Hematopoietic multipotent progenitor cell treated with erythropoietin and hydrocortisone succinate and interleukin-3 and kit ligand, for 4 days (in vitro differentiated cells): ENCODE measurements at regions not wholly inside any gene's neighbourhood (a gene's known extent, or its start where the extent isn't known, plus 50 kb on each side); places are given as distances from the start of the nearest gene placed in this dataset.
"Not testable (repeated sequence)": the region's sequence is repeated elsewhere in the genome, so short reads cannot be mapped to it uniquely, and the experiment has no call there.

ENCODE experiments used
- DNase-seq: peaks from one replicate; pipeline ENCODE4 v3.0.0-alpha.2; 2015

DNA sequence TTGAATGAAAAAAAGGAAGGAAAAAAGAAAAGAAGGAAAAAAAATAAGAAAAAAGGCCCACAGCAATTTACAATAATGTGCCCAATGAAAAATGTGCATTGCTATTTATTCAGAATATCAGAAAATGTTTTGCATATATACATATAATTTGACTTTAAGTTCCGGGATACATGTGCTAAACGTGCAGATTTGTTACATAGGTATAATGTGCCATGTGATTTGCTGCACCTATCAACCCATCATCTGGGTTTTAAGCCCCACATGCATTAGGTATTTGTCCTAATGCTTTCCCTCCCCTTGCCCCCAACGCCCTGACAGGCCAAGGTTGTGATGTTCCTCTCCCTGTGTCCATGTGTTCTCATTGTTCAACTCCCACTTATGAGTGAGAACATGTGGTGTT is 738.0 kb upstream of the CDH6 start:
- DNase-seq = not testable (repeated sequence)

DNA sequence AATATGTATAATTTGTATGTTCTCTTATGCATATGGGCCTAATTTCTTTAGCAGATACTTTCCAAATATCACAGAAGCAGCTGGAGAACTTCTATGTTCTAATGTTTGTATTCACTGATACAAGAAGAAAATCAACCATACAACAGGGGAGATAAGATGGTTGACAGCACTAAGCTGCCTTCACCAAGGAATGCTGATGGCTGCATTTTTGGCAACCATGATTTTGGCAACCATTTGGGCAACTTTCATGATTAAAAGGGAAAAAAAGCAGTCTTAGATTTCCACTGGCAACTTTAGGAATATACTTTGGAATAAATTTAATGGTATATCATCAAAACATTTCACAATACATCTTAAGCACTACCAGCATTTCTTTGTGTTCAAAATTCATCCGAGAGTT is 740.3 kb upstream of the CDH6 start:
- DNase-seq = no peak

DNA sequence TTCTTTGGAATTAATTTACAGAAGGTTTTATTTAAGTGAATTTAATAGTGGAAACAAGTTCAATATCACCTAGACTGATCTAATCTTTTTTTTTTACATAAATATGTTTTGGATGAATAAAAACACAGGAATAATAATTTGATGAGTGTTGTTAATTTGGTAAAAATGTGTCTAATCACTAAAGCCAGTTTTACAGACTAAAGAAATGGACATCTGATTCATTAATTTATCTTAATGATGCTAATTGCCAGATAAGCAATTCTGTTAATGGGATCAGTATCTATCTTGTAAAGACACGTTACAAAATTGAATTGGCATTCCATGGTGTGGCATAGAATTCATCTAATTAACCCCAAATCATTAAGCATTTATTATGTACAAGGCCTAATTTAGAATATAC is 743.3 kb upstream of the CDH6 start:
- DNase-seq = no peak

DNA sequence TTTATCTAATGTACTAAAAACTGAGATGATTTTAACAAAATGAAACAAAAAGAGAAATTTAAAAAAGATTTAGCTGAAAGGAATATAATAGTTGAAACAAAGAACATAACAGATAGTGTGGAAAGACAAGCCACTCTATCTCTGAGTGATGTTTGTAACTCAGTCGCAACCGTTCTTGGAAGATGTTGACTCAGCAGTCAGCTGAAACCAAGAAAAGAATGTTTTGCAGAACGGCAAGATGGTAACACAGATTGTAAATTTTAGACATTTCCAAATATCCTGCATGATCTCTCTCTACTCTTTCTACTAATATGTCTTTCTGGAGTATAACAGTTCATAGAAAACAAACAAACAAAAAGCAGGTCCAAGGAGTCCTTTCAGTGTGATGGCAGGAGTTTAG is 746.1 kb upstream of the CDH6 start:
- DNase-seq = no peak

DNA sequence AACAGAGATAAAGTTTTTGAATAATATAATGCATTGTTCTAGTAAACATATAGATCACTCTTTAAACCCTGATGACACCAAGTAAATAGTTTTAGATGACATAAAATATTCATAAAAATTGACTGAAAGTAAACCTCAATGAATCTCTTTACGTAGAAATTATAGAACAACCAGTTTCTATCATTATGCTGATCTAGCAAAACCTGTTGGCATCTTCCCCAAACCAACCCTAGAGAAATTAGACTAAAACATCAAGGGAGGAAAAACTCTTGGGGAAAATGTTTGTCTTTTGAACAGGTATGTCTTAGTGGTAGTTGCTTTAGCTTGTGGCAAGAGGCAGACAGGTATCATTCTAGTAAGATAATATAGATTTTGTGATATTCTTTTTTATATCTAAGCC is 747.0 kb upstream of the CDH6 start:
- no peak for DNase-seq

DNA sequence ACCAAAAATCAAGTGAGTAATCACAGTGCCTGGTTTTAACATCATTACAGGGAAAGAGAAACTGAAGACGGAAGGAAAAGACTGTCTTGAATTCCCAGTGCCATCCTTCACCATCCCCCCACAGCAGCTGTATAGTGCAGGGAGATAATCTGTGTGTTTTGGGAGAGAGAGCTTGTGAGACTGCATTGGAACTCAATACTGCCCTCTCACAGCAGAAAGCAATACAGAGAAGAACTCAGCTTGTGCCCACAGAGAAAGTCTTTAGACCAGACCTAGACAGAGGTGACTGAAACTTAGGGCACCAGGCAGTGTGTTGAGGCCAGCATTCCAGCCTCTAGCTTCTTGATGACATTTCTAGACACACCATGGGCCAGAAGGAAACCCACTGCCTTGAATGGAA is 754.7 kb upstream of the CDH6 start:
- DNase-seq = no peak

DNA sequence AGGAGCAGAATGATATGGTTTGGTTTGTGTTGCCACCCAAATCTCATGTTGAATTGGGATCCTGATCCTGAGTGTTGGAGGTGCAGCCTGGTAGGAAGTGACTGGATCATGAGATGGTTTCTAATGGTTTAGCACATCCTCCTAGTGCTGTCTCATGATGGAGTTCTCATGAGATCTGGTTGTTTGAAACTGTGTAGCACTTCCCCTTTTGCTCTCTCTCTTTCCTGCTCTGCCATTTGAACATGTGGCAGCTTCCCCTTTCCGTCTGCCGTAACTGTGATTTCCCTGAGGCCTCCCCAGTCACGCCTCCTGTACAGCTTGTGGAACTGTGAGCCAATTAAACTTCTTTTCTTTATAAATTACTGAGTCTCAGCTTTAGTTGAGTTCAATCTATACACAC is 756.8 kb upstream of the CDH6 start:
- DNase-seq = peak; percentile 73

DNA sequence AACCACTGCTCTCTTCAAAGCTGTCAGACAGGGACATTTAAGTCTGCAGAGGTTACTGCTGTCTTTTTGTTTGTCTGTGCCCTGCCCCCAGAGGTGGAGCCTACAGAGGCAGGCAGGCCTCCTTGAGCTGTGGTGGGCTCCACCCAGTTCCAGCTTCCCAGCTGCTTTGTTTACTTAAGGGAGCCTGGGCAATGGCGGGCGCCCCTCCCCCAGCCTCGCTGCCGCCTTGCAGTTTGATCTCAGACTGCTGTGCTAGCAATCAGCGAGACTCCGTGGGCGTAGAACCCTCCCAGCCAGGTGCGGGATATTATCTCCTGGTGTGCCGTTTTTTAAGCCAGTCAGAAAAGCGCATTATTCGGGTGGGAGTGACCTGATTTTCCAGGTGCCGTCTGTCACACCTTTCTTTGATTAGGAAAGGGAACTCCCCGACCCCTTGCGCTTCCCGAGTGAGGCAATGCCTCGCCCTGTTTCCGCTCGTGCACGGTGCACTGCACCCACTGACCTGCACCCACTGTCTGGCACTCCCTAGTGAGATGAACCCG is 764.5 kb upstream of the CDH6 start:
- DNase-seq = not testable (repeated sequence)

DNA sequence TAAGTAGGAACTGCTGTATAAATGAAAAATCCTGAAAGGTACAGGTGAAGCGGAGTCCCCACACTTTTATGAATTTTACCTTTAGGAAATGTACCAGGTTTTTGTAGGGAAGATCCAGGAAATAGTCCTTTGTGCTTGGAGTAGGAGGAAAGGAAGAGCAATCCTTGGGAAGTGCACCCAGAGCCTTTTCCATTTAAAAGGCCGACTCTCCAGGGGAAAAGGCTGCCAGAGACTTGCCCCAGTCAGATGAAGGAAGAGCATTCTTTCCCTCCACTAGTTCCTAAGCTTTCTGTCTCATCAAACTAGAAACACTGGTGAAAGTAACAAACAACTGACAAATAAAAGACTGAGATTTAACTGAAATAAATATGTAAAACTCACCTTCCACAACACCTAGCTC is 779.4 kb upstream of the CDH6 start:
- DNase-seq = no peak

DNA sequence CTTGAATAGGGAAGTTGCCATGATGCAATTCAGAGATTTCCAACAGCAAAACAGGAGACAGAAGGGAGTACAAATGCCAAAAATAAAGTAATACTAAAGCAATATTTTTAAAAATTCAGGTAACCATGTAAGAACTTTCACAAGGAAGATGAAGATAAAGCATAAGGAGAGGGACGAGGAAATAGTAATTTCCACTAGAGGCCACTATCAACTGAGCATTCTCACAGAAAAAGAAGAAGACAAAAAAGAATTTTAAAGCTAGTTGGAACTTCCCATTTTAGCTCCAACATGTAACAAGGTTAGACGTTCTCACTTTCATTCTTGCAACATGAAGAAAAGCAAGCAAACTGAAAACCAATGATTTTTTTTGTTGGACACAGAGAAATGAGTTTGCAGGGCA is 779.9 kb upstream of the CDH6 start:
- DNase-seq = peak; percentile 8

DNA sequence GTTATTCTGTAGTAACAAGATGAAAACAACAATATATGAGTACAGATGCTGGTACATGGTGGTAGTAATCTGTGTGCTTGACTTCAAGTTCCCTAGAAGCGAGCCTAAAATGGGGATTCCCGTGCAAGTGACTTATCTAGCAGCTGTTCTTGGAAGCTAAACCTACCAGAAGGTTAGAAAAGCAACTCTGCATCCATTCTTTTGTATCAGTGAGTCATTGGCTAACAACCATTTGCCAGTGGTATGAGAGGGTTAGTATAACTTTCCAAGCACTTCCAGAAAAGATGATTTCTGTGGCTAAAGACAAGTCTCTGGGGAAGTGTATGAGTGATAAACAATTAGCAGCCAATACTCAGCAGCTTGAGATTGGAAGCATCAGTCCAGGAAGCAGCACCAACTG is 787.7 kb upstream of the CDH6 start:
- DNase-seq = no peak

DNA sequence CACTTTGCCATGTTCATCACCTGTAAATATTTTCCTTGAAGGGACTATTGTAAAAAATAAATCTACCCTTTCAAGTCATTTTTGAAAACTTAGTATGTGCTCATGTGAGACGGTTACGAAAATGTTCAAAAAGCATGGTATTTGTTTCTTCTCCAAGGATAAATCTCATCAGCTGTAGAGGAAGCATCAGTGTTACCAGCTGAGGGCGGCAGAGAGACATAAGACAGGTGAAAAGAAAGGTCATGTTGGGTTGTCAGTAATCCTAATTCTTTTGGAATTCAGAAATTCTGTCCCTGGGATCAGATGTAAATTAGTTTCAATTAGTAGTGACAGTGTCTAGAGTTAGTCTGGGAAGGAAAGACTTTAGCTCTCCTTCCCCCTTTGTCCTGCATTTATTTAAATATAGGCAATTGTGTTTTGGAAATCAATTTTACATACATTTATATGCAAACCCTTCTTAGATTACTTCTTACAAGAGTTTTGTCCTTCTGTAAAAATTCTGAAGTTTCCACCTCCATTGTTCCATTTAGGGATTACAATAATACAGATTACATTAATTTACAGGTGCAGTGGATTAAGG is 791.9 kb upstream of the CDH6 start:
- DNase-seq = peak; percentile 62

DNA sequence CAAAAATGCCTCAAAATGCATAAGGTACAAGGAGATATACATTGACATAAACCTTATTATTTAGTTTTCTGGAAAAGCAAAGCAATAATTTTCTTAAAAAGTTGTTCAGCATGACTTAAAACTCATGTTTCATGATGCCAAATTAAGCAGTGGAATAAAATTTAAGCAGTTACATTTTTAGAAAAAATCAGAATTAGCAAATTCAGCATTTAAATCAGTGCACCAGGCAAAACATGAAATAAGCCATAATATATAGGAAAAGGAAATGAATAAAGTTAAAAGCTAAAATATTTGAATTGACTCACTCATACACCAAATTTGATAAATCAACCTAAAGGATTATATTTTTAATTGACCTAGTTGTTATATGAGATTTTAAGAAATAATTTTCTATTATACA is 795.1 kb upstream of the CDH6 start:
- no peak for DNase-seq

DNA sequence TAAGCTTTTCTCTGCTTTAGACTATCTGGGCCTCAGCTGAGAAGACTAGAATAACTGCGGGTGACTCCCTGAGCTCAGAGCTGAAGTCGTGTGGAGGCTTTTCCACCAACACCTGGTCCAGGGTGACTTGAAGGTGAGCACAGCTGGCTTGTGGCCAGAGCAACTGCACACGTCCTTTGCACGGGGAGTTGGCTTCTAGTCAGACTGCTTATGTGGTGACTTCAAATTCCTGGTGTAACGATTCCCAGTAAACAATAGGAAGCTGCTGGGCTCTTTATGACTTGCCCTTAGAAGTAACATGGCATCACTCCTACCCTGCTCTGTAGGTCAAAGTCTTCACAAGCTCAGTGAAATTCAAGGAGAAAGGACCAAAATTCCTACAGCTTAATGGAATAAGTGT is 800.6 kb upstream of the CDH6 start:
- DNase-seq = no peak

DNA sequence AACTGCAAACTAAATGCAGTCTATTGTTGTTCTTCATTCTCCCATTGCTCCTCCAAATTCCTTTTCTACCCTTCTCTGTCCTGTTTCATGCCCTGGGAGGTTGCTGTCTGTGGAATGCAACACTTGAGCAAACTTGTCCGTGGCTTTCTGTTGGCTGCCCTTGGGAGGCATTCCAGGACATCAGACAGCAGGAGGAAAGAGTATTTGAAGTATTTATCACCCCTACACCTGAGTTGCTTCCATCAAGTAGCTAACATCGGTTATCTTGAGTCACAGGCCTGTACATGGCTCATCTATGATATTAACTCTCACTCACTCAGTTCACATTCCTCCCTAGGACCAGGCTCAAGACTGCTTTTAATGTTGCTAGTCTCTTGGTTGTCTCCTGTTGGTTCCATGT is 803.4 kb upstream of the CDH6 start:
- DNase-seq = no peak

DNA sequence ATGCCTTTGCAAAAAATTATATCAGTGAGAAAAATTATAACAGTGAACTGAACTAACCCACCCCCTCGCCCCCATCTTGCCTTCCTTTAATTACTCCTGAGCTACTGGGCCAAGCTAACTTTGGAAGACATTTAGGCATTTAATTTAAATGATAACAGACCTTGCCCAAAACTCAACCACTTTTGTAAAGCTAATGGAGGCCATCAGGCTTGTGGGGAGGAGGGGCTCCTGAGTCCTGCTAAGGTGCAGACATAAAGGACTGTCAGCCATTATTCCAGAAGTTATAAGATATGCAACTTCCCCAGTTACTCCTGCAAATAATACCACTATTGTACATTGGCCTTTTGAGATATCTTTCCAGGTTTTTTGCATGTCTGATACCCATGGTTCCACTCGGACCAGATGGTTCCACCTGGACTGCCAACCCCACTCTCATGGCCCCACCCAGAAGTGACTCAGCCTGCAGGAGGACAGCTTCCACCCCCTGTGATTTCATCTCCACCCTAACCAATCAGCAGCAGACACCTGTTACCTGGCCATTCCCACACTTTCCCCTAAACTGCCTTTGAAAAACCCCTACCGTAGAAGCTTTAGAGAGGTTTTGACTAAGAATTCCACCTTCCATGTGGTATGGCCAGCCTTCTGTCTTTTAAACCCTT is 805.4 kb upstream of the CDH6 start:
- DNase-seq = no peak

DNA sequence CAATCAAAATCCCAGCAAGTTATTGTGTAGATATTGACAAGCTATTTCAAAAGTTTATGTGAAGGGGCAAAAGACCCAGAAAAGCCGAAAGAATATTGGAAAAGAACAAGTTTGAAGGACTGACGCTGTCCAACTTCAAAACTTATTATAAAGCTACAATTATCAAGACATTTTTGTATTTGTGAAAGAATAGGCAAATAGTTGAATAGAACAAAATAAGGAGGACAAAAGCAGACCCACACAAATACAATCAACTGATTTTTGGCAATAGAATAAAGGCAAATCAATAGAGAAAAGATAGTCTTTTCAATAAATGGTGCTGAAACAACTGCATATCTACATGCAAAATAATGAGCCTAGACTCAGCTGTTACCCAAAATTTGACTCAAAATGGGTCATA is 807.7 kb upstream of the CDH6 start:
- no peak for DNase-seq

DNA sequence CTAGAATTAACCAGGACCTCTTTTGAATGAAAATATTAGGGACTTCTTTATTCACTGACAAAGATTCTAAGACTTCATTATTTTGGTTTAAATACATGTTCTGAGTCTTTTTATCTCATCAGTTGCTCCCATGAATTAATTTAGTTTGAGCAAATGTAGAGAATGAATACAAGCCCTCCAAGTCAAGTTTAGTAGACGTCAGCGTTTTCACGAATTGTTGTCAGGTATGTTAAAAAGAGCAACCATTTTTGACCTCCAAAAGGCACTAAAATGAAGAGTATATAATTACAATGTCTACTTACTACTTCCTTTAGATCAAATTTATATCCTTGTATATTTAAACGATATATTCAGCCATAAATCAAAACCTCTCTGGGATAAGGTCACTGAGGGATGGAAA is 809.3 kb upstream of the CDH6 start:
- no peak for DNase-seq

DNA sequence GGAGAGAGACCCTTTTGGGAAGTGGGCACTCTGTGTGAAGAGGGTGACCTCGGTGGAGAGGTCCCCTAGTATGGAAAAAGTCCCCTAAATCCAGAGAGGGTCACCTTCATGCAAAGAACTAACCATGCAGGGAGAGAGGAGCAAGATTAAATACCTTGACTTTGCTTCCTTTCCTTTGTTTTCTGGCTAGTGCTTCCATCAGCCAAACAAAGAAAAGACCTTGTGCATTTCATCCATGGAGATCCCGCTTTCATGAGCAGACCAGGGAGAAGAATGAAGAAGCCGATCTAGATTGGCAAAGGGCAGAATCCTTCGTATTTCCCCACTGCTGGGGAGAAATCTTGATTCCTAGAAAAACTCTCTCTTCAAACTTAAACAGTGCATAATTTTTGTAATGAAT is 813.3 kb upstream of the CDH6 start:
- DNase-seq = no peak

DNA sequence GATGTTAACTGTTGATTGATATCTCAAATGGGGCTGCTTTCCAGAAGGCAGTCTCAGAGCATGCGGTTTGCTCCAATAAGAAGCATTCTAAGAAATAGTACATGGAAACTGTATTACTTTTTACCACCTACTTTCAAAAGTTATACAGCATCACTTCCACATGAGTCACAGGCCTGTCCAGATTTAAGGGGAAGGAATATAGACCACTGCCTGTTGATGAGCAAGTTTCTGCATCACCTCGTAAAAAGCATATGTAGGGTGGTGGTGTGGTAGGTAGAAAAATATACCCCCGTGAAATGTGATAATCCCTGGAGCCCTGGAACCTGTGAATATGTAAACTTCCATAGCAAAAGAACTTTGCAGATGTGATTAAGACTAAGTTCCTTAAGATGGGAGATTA is 816.6 kb upstream of the CDH6 start:
- no peak for DNase-seq

DNA sequence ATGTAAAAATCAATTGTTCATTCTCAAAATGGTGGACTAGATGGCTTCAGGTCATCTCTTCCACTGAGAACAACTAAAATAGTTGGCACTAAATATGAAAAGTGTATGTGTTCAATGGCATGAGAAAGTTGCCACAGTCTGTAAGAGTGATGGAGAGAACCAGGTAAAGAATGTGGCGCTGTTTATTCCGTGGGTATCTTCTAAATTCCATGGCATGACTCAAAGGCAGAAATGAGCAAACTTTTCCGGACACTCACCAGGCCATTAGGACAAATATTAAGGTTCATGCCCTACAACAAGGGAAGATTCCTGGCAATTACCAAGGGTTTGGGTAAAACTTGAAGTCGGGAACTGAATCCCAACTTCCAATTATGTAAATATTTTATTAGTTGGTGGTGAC is 825.4 kb upstream of the CDH6 start:
- no peak for DNase-seq

DNA sequence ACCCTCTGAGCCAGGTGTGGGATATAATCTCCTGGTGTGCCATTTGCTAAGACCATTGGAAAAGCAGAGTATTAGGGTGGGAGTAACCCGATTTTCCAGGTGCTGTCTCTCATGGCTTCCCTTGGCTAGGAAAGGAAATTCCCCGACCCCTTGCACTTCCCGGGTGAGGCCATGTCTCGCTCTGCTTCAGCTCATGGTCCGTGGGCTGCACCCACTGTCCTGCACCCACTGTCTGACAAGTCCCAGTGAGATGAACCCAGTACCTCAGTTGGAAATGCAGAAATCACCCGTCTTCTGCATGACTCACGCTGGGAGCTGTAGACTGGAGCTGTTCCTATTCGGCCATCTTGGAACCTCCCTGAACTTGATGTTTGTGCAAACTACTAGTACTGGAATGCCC is 828.5 kb upstream of the CDH6 start:
- DNase-seq = not testable (repeated sequence)

DNA sequence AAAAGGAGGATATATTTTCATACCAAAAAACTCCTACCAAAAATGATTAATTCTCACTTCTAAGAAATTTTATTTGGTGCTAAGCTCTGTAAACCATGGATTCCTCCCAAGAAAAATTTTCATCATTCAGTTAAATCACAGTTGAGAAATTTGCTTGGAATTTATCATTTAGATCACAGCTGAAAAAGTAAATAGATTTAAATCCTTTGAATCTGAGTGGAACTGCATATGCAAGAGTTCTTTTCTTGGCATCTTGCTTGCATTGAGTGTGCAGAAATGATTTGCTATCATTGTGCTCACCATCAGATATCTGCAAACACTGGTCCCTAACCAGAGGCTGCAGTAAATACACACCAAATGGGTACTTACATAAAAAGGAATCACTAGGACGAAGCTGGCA is 836.1 kb upstream of the CDH6 start:
- no peak for DNase-seq

DNA sequence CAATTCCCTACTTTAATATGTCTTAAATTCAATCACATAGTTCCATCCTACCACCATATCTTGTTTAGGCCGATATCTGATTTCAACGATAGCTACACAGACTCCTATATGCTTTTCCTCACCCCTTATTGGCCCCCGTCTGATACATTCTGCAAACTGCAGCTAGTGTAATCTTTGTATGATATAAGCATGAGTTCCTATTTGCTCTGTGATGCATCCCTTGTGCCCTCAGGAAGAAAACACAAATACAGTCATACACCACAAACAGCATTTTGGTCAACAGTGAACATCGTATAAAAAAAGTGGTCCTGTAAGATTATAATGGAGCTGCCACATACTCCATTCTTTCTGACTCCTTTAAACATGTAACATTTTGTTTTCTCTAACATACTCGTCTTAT is 837.8 kb upstream of the CDH6 start:
- DNase-seq = no peak

DNA sequence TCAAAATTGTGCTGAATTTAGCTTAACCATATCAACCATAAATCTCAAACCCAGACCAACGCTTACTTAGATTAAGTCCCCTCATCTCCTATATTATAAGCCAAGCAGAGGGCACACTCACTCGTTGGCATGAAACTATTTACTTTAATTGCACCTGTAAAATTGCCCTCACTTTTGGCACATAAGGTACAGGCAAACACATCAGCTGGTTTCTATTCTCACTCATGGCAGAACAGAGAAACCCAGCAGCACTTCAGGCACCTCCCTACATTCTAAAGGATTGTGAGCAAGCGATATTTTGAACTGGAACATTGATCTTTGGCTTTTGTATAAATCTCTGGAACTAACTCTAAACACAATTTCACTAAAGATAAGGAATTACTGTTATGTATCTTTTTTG is 845.6 kb upstream of the CDH6 start:
- no peak for DNase-seq
